ENCODE measurements at regions not wholly inside any gene's neighbourhood (a gene's known extent, or its start where the extent isn't known, plus 50 kb on each side); places are given as distances from the start of the nearest gene placed in this dataset.

- no peak for DNase-seq (ENCODE audit: low spot score)
These were observed 91.3 kb upstream of the GPR45 start for GRCh38 chr2:105150231-105150630.

- no peak for DNase-seq (ENCODE audit: low spot score)
These were observed 87.3 kb upstream of the GPR45 start for GRCh38 chr2:105154119-105154818.

- no peak for DNase-seq (ENCODE audit: low spot score)
These were observed 85.4 kb upstream of the GPR45 start for GRCh38 chr2:105156166-105156565.

- no peak for DNase-seq (ENCODE audit: low spot score)
These were observed 83.5 kb upstream of the GPR45 start for GRCh38 chr2:105158002-105158401.

- no peak for DNase-seq (ENCODE audit: low spot score)
These were observed 74.9 kb upstream of the GPR45 start for GRCh38 chr2:105166688-105167087.

GRCh38 chr2:105168543-105168942 is 73.0 kb upstream of the GPR45 start:
- no peak for DNase-seq (ENCODE audit: low spot score)

GRCh38 chr2:105175231-105175630 is 66.3 kb upstream of the GPR45 start:
- DNase-seq (ENCODE audit: low spot score) = no peak

GRCh38 chr2:105176429-105176828 is 65.1 kb upstream of the GPR45 start:
- no peak for DNase-seq (ENCODE audit: low spot score)

- DNase-seq (ENCODE audit: low spot score) = no peak
These were observed 64.5 kb upstream of the GPR45 start for GRCh38 chr2:105177008-105177407.

GRCh38 chr2:105177536-105178254 is 63.8 kb upstream of the GPR45 start:
- DNase-seq (ENCODE audit: low spot score) = no peak

GRCh38 chr2:105179469-105180372 is 61.8 kb upstream of the GPR45 start:
- peak; percentile 59 for DNase-seq (ENCODE audit: low spot score)

GRCh38 chr2:105180491-105180972 is 61.0 kb upstream of the GPR45 start:
- DNase-seq (ENCODE audit: low spot score) = no peak

GRCh38 chr2:105181282-105181681 is 60.3 kb upstream of the GPR45 start:
- no peak for DNase-seq (ENCODE audit: low spot score)

- no peak for DNase-seq (ENCODE audit: low spot score)
These were observed 57.8 kb upstream of the GPR45 start for GRCh38 chr2:105183555-105184323.

- no peak for DNase-seq (ENCODE audit: low spot score)
These were observed 57.1 kb upstream of the GPR45 start for GRCh38 chr2:105184420-105184819.

GRCh38 chr2:105186967-105187498 is 54.5 kb upstream of the GPR45 start:
- no peak for DNase-seq (ENCODE audit: low spot score)

GRCh38 chr2:105187531-105187930 is 54.0 kb upstream of the GPR45 start:
- no peak for DNase-seq (ENCODE audit: low spot score)

- DNase-seq (ENCODE audit: low spot score) = no peak
These were observed 53.2 kb upstream of the GPR45 start for GRCh38 chr2:105188343-105188742.
